ENCODE measurements at regions not wholly inside any gene's neighbourhood (a gene's known extent, or its start where the extent isn't known, plus 50 kb on each side); places are given as distances from the start of the nearest gene placed in this dataset.

- H3K27me3 ChIP-seq: no peaks in the 10 kb centered on the region
- no peaks in the 10 kb centered on the region for H3K9me3 ChIP-seq
- H3K4me2 ChIP-seq: no peak overlapping the region
- peaks cover 10% of the 10 kb centered on the region for H3K4me1 ChIP-seq
- H3K4me3 ChIP-seq: no peak overlapping the region
- no peak for TF ChIP-seq Cebpa-rat (IDR thresholded peaks at IDR 0.05)
- H3K27ac ChIP-seq: no peak overlapping the region
- no peak overlapping the region for H3K9ac ChIP-seq
- H3K36me3 ChIP-seq: no peaks in the 10 kb centered on the region
- no peaks in the 10 kb centered on the region for H4K20me1 ChIP-seq
Measured at GRCh38 chr6:115000736-115001135, 657.9 kb upstream of the HS3ST5 start.

- H3K9ac ChIP-seq: no peak overlapping the region
- no peaks in the 10 kb centered on the region for H3K27me3 ChIP-seq
- no peaks in the 10 kb centered on the region for H3K36me3 ChIP-seq
- no peaks in the 10 kb centered on the region for H3K9me3 ChIP-seq
- no peak for TF ChIP-seq Cebpa-rat (IDR thresholded peaks at IDR 0.05)
- H3K27ac ChIP-seq: peak overlapping the region; percentile 38; the same call in 1 of the 2 replicates
- peak overlapping the region; percentile 21; the same call in 1 of the 2 replicates for H3K4me2 ChIP-seq
- no peak overlapping the region for H3K4me3 ChIP-seq
- no peaks in the 10 kb centered on the region for H3K4me1 ChIP-seq
- H4K20me1 ChIP-seq: no peaks in the 10 kb centered on the region
Measured at GRCh38 chr6:114998492-114998891, 655.7 kb upstream of the HS3ST5 start.

DNA sequence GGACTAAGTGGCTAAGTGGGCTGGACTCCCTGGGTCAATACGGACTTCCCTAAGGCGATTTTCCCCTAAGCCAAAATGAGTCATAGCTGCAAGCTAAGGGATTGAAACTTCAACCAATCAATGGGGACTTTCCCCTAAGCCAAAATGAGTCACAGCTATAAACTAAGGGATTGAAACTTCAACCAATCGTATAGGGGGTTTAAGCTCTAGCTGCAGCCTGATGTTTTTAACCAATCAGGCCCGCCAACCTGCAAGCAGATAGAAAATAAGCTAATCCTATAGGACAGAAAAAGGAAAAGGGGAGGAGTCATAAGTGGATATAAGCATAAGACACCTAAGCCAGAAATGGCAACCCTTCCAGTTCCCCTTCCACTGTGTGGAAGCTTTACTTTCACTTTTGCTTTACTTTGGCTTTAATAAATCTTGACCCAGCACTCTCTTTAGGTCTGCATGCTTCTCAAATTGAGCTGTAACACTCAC is 655.0 kb upstream of the HS3ST5 start:
- Histone ChIP-seq H3K36me3 (no peaks in the 10 kb centered on the region), H3K9me3 (no peaks in the 10 kb centered on the region), H3K4me1 (no peaks in the 10 kb centered on the region), H3K9ac (no peak overlapping the region), H3K27ac (peak overlapping the region; percentile 38; the same call in 1 of the 2 replicates), H3K4me2 (peak overlapping the region; percentile 21; the same call in 1 of the 2 replicates), H4K20me1 (no peaks in the 10 kb centered on the region), H3K4me3 (no peak overlapping the region), H3K27me3 (no peaks in the 10 kb centered on the region)
- no peak for TF ChIP-seq Cebpa-rat (IDR thresholded peaks at IDR 0.05)

DNA sequence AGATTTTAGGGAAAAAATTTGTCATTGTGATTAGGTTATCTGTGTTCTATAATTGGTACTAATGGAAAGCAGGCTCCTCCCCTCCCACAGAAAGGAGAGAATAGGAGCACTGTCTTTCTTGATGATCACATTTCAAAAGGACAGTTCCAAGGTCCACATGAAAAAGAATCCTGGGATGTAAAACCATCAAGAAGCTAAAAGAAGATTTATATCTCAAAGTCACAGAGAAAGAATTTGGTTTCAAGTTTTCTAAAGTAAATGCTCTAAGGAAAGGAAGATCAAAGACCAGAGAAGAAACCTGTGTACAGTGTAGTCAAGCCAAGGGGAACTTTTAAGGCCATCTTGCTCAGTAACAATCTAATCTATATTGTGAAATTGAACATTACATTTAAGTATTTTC is 652.7 kb upstream of the HS3ST5 start:
- TF ChIP-seq Cebpa-rat (IDR thresholded peaks at IDR 0.05): no peak
- Histone ChIP-seq H4K20me1 (no peaks in the 10 kb centered on the region), H3K9me3 (no peaks in the 10 kb centered on the region), H3K36me3 (no peaks in the 10 kb centered on the region), H3K4me1 (no peaks in the 10 kb centered on the region), H3K27me3 (no peaks in the 10 kb centered on the region), H3K4me3 (no peak overlapping the region), H3K9ac (no peak overlapping the region), H3K4me2 (no peak overlapping the region), H3K27ac (no peak overlapping the region)

GRCh38 chr6:114989279-114989964 is 646.6 kb upstream of the HS3ST5 start:
- no peak overlapping the region for H3K27ac ChIP-seq
- no peaks in the 10 kb centered on the region for H3K9me3 ChIP-seq
- peak overlapping the region; percentile 45 for H3K4me2 ChIP-seq
- H3K4me3 ChIP-seq: no peak overlapping the region
- peaks cover 20% of the 10 kb centered on the region for H3K4me1 ChIP-seq
- no peaks in the 10 kb centered on the region for H3K27me3 ChIP-seq
- no peak for TF ChIP-seq Cebpa-rat (IDR thresholded peaks at IDR 0.05)
- H3K36me3 ChIP-seq: no peaks in the 10 kb centered on the region
- H3K9ac ChIP-seq: no peak overlapping the region
- no peaks in the 10 kb centered on the region for H4K20me1 ChIP-seq

DNA sequence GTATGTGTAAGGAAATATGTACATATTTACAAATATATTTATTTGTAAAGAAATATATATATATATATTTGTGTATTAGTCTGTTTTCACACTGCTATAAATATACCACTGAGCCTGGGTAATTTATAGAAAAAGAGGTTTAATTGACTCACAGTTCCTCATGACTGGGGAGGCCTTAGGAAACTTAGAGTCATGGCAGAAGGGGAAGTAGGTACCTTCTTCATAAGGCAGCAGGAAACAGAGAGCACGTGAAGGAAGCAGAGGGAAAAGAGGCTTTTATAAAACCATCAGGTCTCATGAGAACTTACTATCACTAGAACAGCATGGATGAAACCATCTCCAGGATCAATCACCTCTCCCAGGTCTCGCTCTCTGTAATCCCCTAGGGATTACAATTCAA is 644.5 kb upstream of the HS3ST5 start:
- no peak for TF ChIP-seq Cebpa-rat (IDR thresholded peaks at IDR 0.05)
- Histone ChIP-seq H3K9me3 (no peaks in the 10 kb centered on the region), H3K4me2 (no peak overlapping the region), H3K4me3 (no peak overlapping the region), H3K36me3 (no peaks in the 10 kb centered on the region), H3K9ac (no peak overlapping the region), H4K20me1 (no peaks in the 10 kb centered on the region), H3K27me3 (no peaks in the 10 kb centered on the region), H3K4me1 (peaks cover 20% of the 10 kb centered on the region), H3K27ac (no peak overlapping the region)

- no peaks in the 10 kb centered on the region for H3K27me3 ChIP-seq
- H3K4me2 ChIP-seq: no peak overlapping the region
- H3K27ac ChIP-seq: no peak overlapping the region
- peaks cover 9% of the 10 kb centered on the region for H3K9me3 ChIP-seq
- H3K36me3 ChIP-seq: no peaks in the 10 kb centered on the region
- no peak overlapping the region for H3K4me3 ChIP-seq
- H3K9ac ChIP-seq: no peak overlapping the region
- H3K4me1 ChIP-seq: no peaks in the 10 kb centered on the region
- no peak for TF ChIP-seq Cebpa-rat (IDR thresholded peaks at IDR 0.05)
- no peaks in the 10 kb centered on the region for H4K20me1 ChIP-seq
Measured at GRCh38 chr6:114955363-114955762, 612.5 kb upstream of the HS3ST5 start.

- H3K4me3 ChIP-seq: no peak overlapping the region
- H4K20me1 ChIP-seq: no peaks in the 10 kb centered on the region
- H3K27me3 ChIP-seq: no peaks in the 10 kb centered on the region
- no peak overlapping the region for H3K4me2 ChIP-seq
- no peak for TF ChIP-seq Cebpa-rat (IDR thresholded peaks at IDR 0.05)
- H3K27ac ChIP-seq: no peak overlapping the region
- no peaks in the 10 kb centered on the region for H3K9me3 ChIP-seq
- H3K36me3 ChIP-seq: no peaks in the 10 kb centered on the region
- no peak overlapping the region for H3K9ac ChIP-seq
- no peaks in the 10 kb centered on the region for H3K4me1 ChIP-seq
Measured at GRCh38 chr6:114952229-114952628, 609.4 kb upstream of the HS3ST5 start.

DNA sequence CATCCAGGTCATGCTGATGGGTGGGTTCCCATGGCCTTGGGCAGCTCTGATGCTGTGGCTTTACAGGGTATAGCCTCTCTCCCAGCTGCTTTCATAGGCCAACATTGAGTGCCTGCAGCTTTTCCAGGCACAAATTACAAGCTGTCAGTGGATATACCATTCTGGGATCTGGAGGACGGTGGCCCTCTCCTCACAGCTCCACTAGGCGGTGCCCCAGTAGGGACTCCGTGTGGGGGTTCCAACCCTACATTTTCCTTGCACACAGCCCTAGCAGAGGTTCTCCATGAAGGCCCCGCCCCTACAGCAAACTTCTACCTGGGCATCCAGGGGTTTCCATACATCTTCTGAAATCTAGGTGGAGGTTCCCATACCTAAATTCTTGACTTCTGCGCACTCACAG is 602.6 kb upstream of the HS3ST5 start:
- no peak overlapping the region for H3K4me2 ChIP-seq
- no peaks in the 10 kb centered on the region; the same call in 1 of the 2 replicates for H3K9me3 ChIP-seq
- no peak overlapping the region for H3K27ac ChIP-seq
- TF ChIP-seq Cebpa-rat (IDR thresholded peaks at IDR 0.05): no peak
- H3K4me1 ChIP-seq: no peaks in the 10 kb centered on the region
- no peaks in the 10 kb centered on the region for H3K36me3 ChIP-seq
- H3K27me3 ChIP-seq: no peaks in the 10 kb centered on the region
- no peak overlapping the region for H3K4me3 ChIP-seq
- H3K9ac ChIP-seq: no peak overlapping the region
- no peaks in the 10 kb centered on the region for H4K20me1 ChIP-seq

- H4K20me1 ChIP-seq: no peaks in the 10 kb centered on the region
- no peaks in the 10 kb centered on the region for H3K9me3 ChIP-seq
- TF ChIP-seq Cebpa-rat (IDR thresholded peaks at IDR 0.05): no peak
Measured at GRCh38 chr6:114941078-114941477, 598.3 kb upstream of the HS3ST5 start.

More at GRCh38 chr6:114941078-114941477, 598.3 kb upstream of the HS3ST5 start:
- no peak overlapping the region for H3K9ac ChIP-seq
- H3K4me2 ChIP-seq: no peak overlapping the region
- H3K4me1 ChIP-seq: no peaks in the 10 kb centered on the region
- H3K27me3 ChIP-seq: no peaks in the 10 kb centered on the region
- no peak overlapping the region for H3K27ac ChIP-seq
- H3K4me3 ChIP-seq: no peak overlapping the region
- no peaks in the 10 kb centered on the region for H3K36me3 ChIP-seq

Data from BLaER1 (cell line).